K562 (cell line): ENCODE measurements at regions not wholly inside any gene's neighbourhood (a gene's known extent, or its start where the extent isn't known, plus 50 kb on each side); places are given as distances from the start of the nearest gene placed in this dataset.

Experiments used
- ATAC-seq: fragments of 200-7000 bp; cut with Tn5 transposase; 3 replicates; pipeline ENCODE4 v1.9.1; 2020; ENCODE audit warnings: moderate library complexity
- BruUV-seq: library from RNA; stranded (reverse); fragments of 400-500 nt; replicated peaks from 2 replicates; lab custom pipeline; 2021; lab: Mats Ljungman, UMichigan
- CTCF ChIA-PET: fragments of 300-600 bp; formaldehyde crosslinking; extraction: SDS; loops from one replicate; lab custom pipeline; 2021; ENCODE audit warnings: low intra/inter-chr PET ratio; lab: Yijun Ruan, JAX
- POLR2A ChIA-PET: fragments of 300-600, 350-650 bp; sonication (Branson Sonifier 250); formaldehyde crosslinking; extraction: SDS; loops from one replicate; lab custom pipeline; 2021; ENCODE audit warnings: antibody characterized with exemption, inconsistent platforms; lab: Yijun Ruan, JAX
- DNase-seq, 4 experiments: peaks; one replicate each; pipeline versions ENCODE4 v3.0.0 to v3.0.0-alpha.2; 2011 to 2018; ENCODE audit warnings: low spot score in 3 of 4, mixed read lengths in 3 of 4; ENCODE audit errors: extremely low read depth in 1 of 4
- FAIRE-seq: peaks from 2 replicates; lab custom pipeline; 2011; peaks lifted over from hg19 to GRCh38; lab: Jason Lieb, UNC
- H2AFZ ChIP-seq: 2 replicates; pipeline ENCODE4 v1.6.0; 2011; ENCODE audit warnings: low read depth, low read length, control low read depth, inconsistent platforms
- H3K27ac ChIP-seq: fragments of 200-600 bp; 3 replicates; pipeline ENCODE4 v1.8.0; 2011; ENCODE audit warnings: low read depth, mild to moderate bottlenecking, control low read depth, inconsistent platforms, low read length, moderate library complexity, mixed read lengths; ENCODE audit errors: extremely low read depth
- H3K27me3 ChIP-seq, 2 experiments: fragments of 300-600 bp in 1 of 2; 2 replicates in 1 of 2; 3 replicates in 1 of 2; pipeline versions ENCODE4 v1.6.0 to v1.8.0; 2011; ENCODE audit warnings: inconsistent platforms in 2 of 2, low read length in 2 of 2, mild to moderate bottlenecking in 1 of 2, mixed read lengths in 1 of 2, moderate library complexity in 1 of 2; ENCODE audit not compliant: control insufficient read depth in 2 of 2, insufficient read depth in 2 of 2
- H3K36me3 ChIP-seq: fragments of 300-600 bp; 3 replicates; pipeline ENCODE4 v1.8.0; 2011; ENCODE audit warnings: mild to moderate bottlenecking, low read length, inconsistent platforms; ENCODE audit not compliant: control insufficient read depth, insufficient read depth
- H3K4me1 ChIP-seq, 2 experiments: fragments of 200-600 bp in 1 of 2; replicated peaks in 1 of 2; 2 replicates in 1 of 2; 3 replicates in 1 of 2; pipeline versions ENCODE4 v1.5.1 to v1.8.0; 2011; ENCODE audit warnings: inconsistent platforms in 2 of 2, low read length in 2 of 2, mild to moderate bottlenecking in 1 of 2, mixed read lengths in 1 of 2, moderate library complexity in 1 of 2; ENCODE audit not compliant: control insufficient read depth in 2 of 2, insufficient read depth in 2 of 2
- H3K4me2 ChIP-seq: 2 replicates; pipeline ENCODE4 v1.6.1; 2011; ENCODE audit warnings: low read length, control low read depth, inconsistent platforms, mixed read lengths; ENCODE audit not compliant: insufficient read depth
- H3K4me3 ChIP-seq: fragments of 200-600 bp; sonication (generic), shearing (Covaris generic); 2 replicates; pipeline ENCODE4 v1.5.1; 2016; ENCODE audit warnings: control low read depth, inconsistent platforms
- H3K79me2 ChIP-seq: fragments of 200-600 bp; 3 replicates; pipeline ENCODE4 v1.8.0; 2011; ENCODE audit warnings: low read length, inconsistent platforms; ENCODE audit not compliant: control insufficient read depth, insufficient read depth
- H3K9ac ChIP-seq, 2 experiments: 2 replicates each; pipeline versions ENCODE4 v1.6.0 to v1.6.1; 2011; ENCODE audit warnings: low read depth in 2 of 2, low read length in 2 of 2, control low read depth in 1 of 2, inconsistent platforms in 1 of 2, mild to moderate bottlenecking in 1 of 2, mixed read lengths in 1 of 2; ENCODE audit not compliant: insufficient read depth in 1 of 2
- H3K9me1 ChIP-seq: one replicate; pipeline ENCODE4 v1.6.0; 2011; ENCODE audit warnings: inconsistent platforms, mild to moderate bottlenecking, low read length, moderate library complexity; ENCODE audit not compliant: control insufficient read depth, insufficient read depth
- H3K9me3 ChIP-seq: replicated peaks from 2 replicates; pipeline ENCODE4 v1.5.1; 2011; ENCODE audit warnings: low read depth, low read length, inconsistent platforms; ENCODE audit not compliant: control insufficient read depth, insufficient read depth
- H4K20me1 ChIP-seq: replicated peaks from 2 replicates; pipeline ENCODE4 v1.6.1; 2011; ENCODE audit warnings: low read length, inconsistent platforms, mixed read lengths; ENCODE audit not compliant: control insufficient read depth, insufficient read depth
- ARID2 ChIP-seq: fragments of 450-650 bp; IDR thresholded peaks from 2 replicates; pipeline ENCODE4 v1.6.1; 2017; ENCODE audit warnings: antibody characterized with exemption, mild to moderate bottlenecking
- ARNT ChIP-seq, 2 experiments: fragments of 450-650 bp; IDR thresholded peaks; 2 replicates each; pipeline ENCODE4 v1.6.1; 2016; ENCODE audit warnings: mild to moderate bottlenecking in 1 of 2
- BDP1 ChIP-seq: IDR thresholded peaks from 3 replicates; pipeline ENCODE4 v1.6.1; 2011; ENCODE audit not compliant: insufficient read length, insufficient read depth
- FOXK1 ChIP-seq: sonication (generic); formaldehyde crosslinking; IDR thresholded peaks from 2 replicates; pipeline ENCODE4 v1.8.0; 2022; ENCODE audit warnings: missing genetic modification reagents, mild to moderate bottlenecking, borderline replicate concordance
- HNRNPH1 ChIP-seq: fragments of 200-400 bp; formaldehyde crosslinking; optimal IDR thresholded peaks from 2 replicates; pipeline ENCODE3; 2017; ENCODE audit warnings: low read depth, mild to moderate bottlenecking, low read length, moderate library complexity
- ILK ChIP-seq: fragments of 450-650 bp; IDR thresholded peaks from 2 replicates; pipeline ENCODE4 v1.6.1; 2016; ENCODE audit warnings: missing genetic modification characterization, low read depth, mild to moderate bottlenecking, missing compliant biosample characterization, moderate library complexity, borderline replicate concordance
- NUFIP1 ChIP-seq: fragments of 450-650 bp; IDR thresholded peaks from 2 replicates; pipeline ENCODE4 v1.6.1; 2018; ENCODE audit not compliant: partially characterized antibody
- RFX1 ChIP-seq: fragments of 450-650 bp; IDR thresholded peaks from 2 replicates; pipeline ENCODE4 v1.6.1; 2016; ENCODE audit warnings: mild to moderate bottlenecking, moderate library complexity
- TAF15 ChIP-seq: fragments of 200-400 bp; formaldehyde crosslinking; IDR thresholded peaks from 2 replicates; pipeline ENCODE4 v1.6.1; 2017; ENCODE audit warnings: mild to moderate bottlenecking, low read depth, low read length, moderate library complexity
- XRCC4 ChIP-seq: IDR thresholded peaks from one replicate; pipeline ENCODE4 v1.6.1; 2011; ENCODE audit not compliant: insufficient read depth, insufficient read length; ENCODE audit errors: extremely low read depth
- ZC3H8 ChIP-seq: fragments of 450-650 bp; IDR thresholded peaks from 2 replicates; pipeline ENCODE4 v1.6.1; 2017
- ZNF253 ChIP-seq: fragments of 250-450 bp; sonication (Bioruptor Pico); conservative IDR thresholded peaks from 2 replicates; pipeline ENCODE4 v1.6.1; 2021; ENCODE audit warnings: mild to moderate bottlenecking
- ZNF764 ChIP-seq: fragments of 250-450 bp; sonication (Bioruptor Pico); IDR thresholded peaks from 2 replicates; pipeline ENCODE4 v1.4.0; 2020; ENCODE audit warnings: low read depth, mild to moderate bottlenecking, moderate library complexity
- WGBS: fragments of 100-300 bp; shearing (Covaris generic); methylation state at CpG from one replicate; pipeline ENCODE4 v1.1.6; 2016; ENCODE audit warnings: low coverage, mixed read lengths; ENCODE audit not compliant: insufficient coverage; ENCODE audit errors: missing lambda C conversion rate; 5-methylcytosine and 5-hydroxymethylcytosine counted together
- in situ Hi-C: fragments of 300-500 bp; cut with MboI; formaldehyde crosslinking; loops from 4 replicates; pipeline ENCODE4 v1.15.0; 2018; ENCODE audit warnings: inconsistent platforms, mixed read lengths
- intact Hi-C: fragments of 100-400 bp; cut with micrococcal nuclease; formaldehyde crosslinking; loops from 2 replicates; pipeline ENCODE4 v1.14.2; 2022
- TF ChIP-seq, protein P1 (sequence below): fragments of 450-650 bp; IDR thresholded peaks from one replicate; pipeline ENCODE4 v1.6.1; 2018; ENCODE audit warnings: mild to moderate bottlenecking, moderate library complexity; ENCODE audit not compliant: partially characterized antibody
- TF ChIP-seq, protein P2 (sequence below): fragments of 450-650 bp; formaldehyde crosslinking; IDR thresholded peaks from 2 replicates; pipeline ENCODE4 v1.4.0; 2020; ENCODE audit warnings: mild to moderate bottlenecking, mixed read lengths

DNA sequence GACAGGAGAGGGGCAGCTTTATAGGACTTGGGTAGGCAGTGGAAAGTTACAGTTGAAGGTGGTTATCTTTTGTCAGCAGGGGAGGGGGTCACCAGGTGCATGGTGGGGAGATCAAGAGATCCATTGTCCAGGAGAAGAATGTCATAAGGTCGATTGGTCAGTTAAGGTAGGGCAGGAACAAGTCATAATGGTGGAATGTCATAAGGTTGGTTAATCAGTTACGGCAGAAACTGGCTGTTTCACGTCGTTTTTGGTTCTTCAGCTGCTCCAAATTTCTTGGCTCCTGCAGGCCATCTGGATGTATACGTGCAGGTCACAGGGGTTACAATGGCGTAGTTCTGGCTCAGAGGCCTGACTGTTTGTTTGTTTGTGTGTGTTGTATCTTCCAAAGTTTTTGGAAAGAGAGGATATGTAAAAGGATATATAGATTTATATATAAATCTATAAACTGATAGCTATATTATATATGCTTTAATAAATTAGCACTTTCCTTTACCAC, 565.1 kb downstream of the ZNF385D start:
- FAIRE-seq (no peak), ATAC-seq (no peak), DNase-seq (peak in 1 of 4 experiments; percentile 17)
- no peak overlapping the region for H3K4me2 ChIP-seq
- no peak overlapping the region for H3K9ac ChIP-seq
- H3K4me1 ChIP-seq, result no peaks in the 10 kb centered on the region
- peak overlapping the region; percentile 64 for H2AFZ ChIP-seq
- H3K27me3 ChIP-seq, result no peaks in the 10 kb centered on the region
- no peaks in the 10 kb centered on the region for H3K9me3 ChIP-seq
- in situ Hi-C loops (no loop called here), intact Hi-C loops (no loop called here)
- no peaks in the 10 kb centered on the region for H4K20me1 ChIP-seq
- ChIA-PET POLR2A (no interaction called here), CTCF (no interaction called here)
- H3K79me2 ChIP-seq, result no peaks in the 10 kb centered on the region
- BruUV-seq, result no TSS peak
- TF ChIP-seq, protein P1, sequence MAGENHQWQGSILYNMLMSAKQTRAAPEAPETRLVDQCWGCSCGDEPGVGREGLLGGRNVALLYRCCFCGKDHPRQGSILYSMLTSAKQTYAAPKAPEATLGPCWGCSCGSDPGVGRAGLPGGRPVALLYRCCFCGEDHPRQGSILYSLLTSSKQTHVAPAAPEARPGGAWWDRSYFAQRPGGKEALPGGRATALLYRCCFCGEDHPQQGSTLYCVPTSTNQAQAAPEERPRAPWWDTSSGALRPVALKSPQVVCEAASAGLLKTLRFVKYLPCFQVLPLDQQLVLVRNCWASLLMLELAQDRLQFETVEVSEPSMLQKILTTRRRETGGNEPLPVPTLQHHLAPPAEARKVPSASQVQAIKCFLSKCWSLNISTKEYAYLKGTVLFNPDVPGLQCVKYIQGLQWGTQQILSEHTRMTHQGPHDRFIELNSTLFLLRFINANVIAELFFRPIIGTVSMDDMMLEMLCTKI, result no peak
- TF ChIP-seq ARNT (IDR thresholded peaks at IDR 0.05) (peak; percentile 50 to 91; a peak in 2 of 4 replicates), HNRNPH1 (no peak)
- H3K27ac ChIP-seq, result no peak overlapping the region; the same call in 1 of the 3 replicates
- no peaks in the 10 kb centered on the region for H3K36me3 ChIP-seq
- WGBS, result 4% methylated on average over 6 of the region's 6 CpGs
- no peaks in the 10 kb centered on the region for H3K9me1 ChIP-seq
- no peak overlapping the region for H3K4me3 ChIP-seq

DNA sequence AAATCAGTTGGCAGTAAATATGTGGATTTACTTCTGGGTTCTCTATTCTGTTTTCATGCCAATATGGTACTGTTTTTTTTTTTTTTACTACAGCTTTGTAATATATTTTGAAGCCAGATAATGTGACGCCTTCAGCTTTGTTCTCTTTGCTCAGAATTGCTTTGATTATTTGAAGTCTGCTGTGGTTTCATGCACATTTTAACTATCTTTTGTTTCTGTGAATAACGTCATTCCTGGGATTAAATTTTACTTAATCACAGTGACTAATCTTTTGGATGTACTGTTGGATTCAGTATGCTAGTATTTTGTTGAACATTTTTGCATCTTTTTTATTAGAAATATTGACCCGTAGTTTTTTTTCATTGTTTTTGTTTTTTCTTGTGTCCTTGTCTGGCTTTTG, 576.5 kb downstream of the ZNF385D start:
- Histone ChIP-seq H3K27ac (no peak overlapping the region), H2AFZ (no peak overlapping the region), H3K9me3 (no peaks in the 10 kb centered on the region), H3K9ac (no peak overlapping the region), H3K9me1 (no peaks in the 10 kb centered on the region), H3K79me2 (no peaks in the 10 kb centered on the region), H4K20me1 (no peaks in the 10 kb centered on the region), H3K27me3 (no peaks in the 10 kb centered on the region), H3K4me2 (no peak overlapping the region), H3K4me1 (no peaks in the 10 kb centered on the region), H3K4me3 (no peak overlapping the region), H3K36me3 (no peaks in the 10 kb centered on the region)
- POLR2A ChIA-PET, result no interaction called here
- no peak for ATAC-seq
- in situ Hi-C loops, result no loop called here
- DNase-seq, result no peak
- no peak for FAIRE-seq
- intact Hi-C loops, result no loop called here
- TF ChIP-seq ILK (tag), result no peak
- TF ChIP-seq TAF15, result no peak
- TF ChIP-seq ZNF764, result no peak
- no peak for TF ChIP-seq XRCC4
- TF ChIP-seq ZNF253, result no peak
- no peak for TF ChIP-seq NUFIP1
- TF ChIP-seq, protein P2, sequence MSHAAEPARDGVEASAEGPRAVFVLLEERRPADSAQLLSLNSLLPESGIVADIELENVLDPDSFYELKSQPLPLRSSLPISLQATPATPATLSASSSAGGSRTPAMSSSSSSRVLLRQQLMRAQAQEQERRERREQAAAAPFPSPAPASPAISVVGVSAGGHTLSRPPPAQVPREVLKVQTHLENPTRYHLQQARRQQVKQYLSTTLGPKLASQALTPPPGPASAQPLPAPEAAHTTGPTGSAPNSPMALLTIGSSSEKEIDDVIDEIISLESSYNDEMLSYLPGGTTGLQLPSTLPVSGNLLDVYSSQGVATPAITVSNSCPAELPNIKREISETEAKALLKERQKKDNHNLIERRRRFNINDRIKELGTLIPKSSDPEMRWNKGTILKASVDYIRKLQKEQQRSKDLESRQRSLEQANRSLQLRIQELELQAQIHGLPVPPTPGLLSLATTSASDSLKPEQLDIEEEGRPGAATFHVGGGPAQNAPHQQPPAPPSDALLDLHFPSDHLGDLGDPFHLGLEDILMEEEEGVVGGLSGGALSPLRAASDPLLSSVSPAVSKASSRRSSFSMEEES (CRISPR knock-in tag), result no peak
- TF ChIP-seq FOXK1, result no peak
- no peak for TF ChIP-seq BDP1
- TF ChIP-seq RFX1, result no peak
- TF ChIP-seq ARID2, result no peak
- no peak for TF ChIP-seq ZC3H8
- WGBS, result 2% methylated on average over 3 of the region's 3 CpGs
- BruUV-seq, result no TSS peak
- CTCF ChIA-PET, result no interaction called here
